Liver (tissue), 3 donors: ENCODE measurements at regions not wholly inside any gene's neighbourhood (a gene's known extent, or its start where the extent isn't known, plus 50 kb on each side); places are given as distances from the start of the nearest gene placed in this dataset.

Experiments used
- CTCF ChIP-seq: fragments of 150-350 bp; IDR thresholded peaks from 2 replicates; pipeline ENCODE4 v1.5.1; 2017; ENCODE audit warnings: improper control_type of control experiment, low read depth, low read length; ENCODE audit not compliant: missing input control
- EGR1 ChIP-seq, 2 donors: IDR thresholded peaks; 2 replicates each; pipeline ENCODE4 v1.6.1; 2016 to 2018; ENCODE audit warnings: antibody characterized with exemption in 2 of 2, low read depth in 2 of 2
- FOXA1 ChIP-seq: IDR thresholded peaks from 2 replicates; pipeline ENCODE4 v1.6.1; 2016; ENCODE audit warnings: antibody characterized with exemption
- GABPA ChIP-seq, 2 donors: IDR thresholded peaks in 1 of 2; conservative IDR thresholded peaks in 1 of 2; 2 replicates each; pipeline ENCODE4 v1.6.1; 2016; ENCODE audit warnings: antibody characterized with exemption in 2 of 2, mild to moderate bottlenecking in 1 of 2, moderate library complexity in 1 of 2
- JUND ChIP-seq, 2 donors: IDR thresholded peaks; 2 replicates each; pipeline ENCODE4 v1.6.1; 2016; ENCODE audit warnings: antibody characterized with exemption in 2 of 2
- RAD21 ChIP-seq, 2 donors: IDR thresholded peaks; 2 replicates each; pipeline ENCODE4 v1.6.1; 2016; ENCODE audit warnings: antibody characterized with exemption in 2 of 2, mild to moderate bottlenecking in 2 of 2
- REST ChIP-seq: IDR thresholded peaks from 2 replicates; pipeline ENCODE4 v1.6.1; 2016; ENCODE audit warnings: antibody characterized with exemption, mild to moderate bottlenecking
- RXRA ChIP-seq, 2 donors: IDR thresholded peaks; 2 replicates each; pipeline ENCODE4 v1.6.1; 2017 to 2018; ENCODE audit warnings: antibody characterized with exemption in 2 of 2, mild to moderate bottlenecking in 1 of 2
- SP1 ChIP-seq: IDR thresholded peaks from 2 replicates; pipeline ENCODE4 v1.6.1; 2018; ENCODE audit warnings: antibody characterized with exemption, mild to moderate bottlenecking
- TAF1 ChIP-seq: conservative IDR thresholded peaks from 2 replicates; pipeline ENCODE4 v1.6.1; 2016; ENCODE audit warnings: antibody characterized with exemption, mild to moderate bottlenecking
- YY1 ChIP-seq: IDR thresholded peaks from 2 replicates; pipeline ENCODE4 v1.6.1; 2016; ENCODE audit warnings: antibody characterized with exemption, mild to moderate bottlenecking
- TF ChIP-seq, protein P1 (sequence below): IDR thresholded peaks from 2 replicates; pipeline ENCODE4 v1.6.1; 2016; ENCODE audit warnings: antibody characterized with exemption
- TF ChIP-seq, protein P2 (sequence below): IDR thresholded peaks from 2 replicates; pipeline ENCODE4 v1.6.1; 2016; ENCODE audit warnings: antibody characterized with exemption
- TF ChIP-seq, protein P3 (sequence below): IDR thresholded peaks from 2 replicates; pipeline ENCODE4 v1.6.1; 2016; ENCODE audit warnings: antibody characterized with exemption
- donor health status: healthy.
- donor health status: healthy.

- TF ChIP-seq, protein P1, sequence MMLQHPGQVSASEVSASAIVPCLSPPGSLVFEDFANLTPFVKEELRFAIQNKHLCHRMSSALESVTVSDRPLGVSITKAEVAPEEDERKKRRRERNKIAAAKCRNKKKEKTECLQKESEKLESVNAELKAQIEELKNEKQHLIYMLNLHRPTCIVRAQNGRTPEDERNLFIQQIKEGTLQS = no peak
- TF ChIP-seq CTCF = no peak
- TF ChIP-seq EGR1 (IDR thresholded peaks at IDR 0.05; ENCODE audit: low read depth in 2 of 2) = no peak
- no peak for TF ChIP-seq FOXA1
- TF ChIP-seq, protein P2, sequence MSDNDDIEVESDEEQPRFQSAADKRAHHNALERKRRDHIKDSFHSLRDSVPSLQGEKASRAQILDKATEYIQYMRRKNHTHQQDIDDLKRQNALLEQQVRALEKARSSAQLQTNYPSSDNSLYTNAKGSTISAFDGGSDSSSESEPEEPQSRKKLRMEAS = no peak
- TF ChIP-seq TAF1 = no peak
- TF ChIP-seq RAD21 (IDR thresholded peaks at IDR 0.05) = no peak
- TF ChIP-seq JUND (IDR thresholded peaks at IDR 0.05) = no peak
- TF ChIP-seq REST = no peak
- no peak for TF ChIP-seq YY1
- TF ChIP-seq, protein P3, sequence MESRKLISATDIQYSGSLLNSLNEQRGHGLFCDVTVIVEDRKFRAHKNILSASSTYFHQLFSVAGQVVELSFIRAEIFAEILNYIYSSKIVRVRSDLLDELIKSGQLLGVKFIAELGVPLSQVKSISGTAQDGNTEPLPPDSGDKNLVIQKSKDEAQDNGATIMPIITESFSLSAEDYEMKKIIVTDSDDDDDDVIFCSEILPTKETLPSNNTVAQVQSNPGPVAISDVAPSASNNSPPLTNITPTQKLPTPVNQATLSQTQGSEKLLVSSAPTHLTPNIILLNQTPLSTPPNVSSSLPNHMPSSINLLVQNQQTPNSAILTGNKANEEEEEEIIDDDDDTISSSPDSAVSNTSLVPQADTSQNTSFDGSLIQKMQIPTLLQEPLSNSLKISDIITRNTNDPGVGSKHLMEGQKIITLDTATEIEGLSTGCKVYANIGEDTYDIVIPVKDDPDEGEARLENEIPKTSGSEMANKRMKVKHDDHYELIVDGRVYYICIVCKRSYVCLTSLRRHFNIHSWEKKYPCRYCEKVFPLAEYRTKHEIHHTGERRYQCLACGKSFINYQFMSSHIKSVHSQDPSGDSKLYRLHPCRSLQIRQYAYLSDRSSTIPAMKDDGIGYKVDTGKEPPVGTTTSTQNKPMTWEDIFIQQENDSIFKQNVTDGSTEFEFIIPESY = no peak
- no peak for TF ChIP-seq RXRA (IDR thresholded peaks at IDR 0.05)
- no peak for TF ChIP-seq GABPA (IDR thresholded peaks at IDR 0.05 in 1 of 2, conservative IDR thresholded peaks at IDR 0.05 in 1 of 2)
- no peak for TF ChIP-seq SP1
Measured at GRCh38 chr3:88690287-88690686, 417.1 kb upstream of the EPHA3 start.
